ENCODE measurements at regions not wholly inside any gene's neighbourhood (a gene's known extent, or its start where the extent isn't known, plus 50 kb on each side); places are given as distances from the start of the nearest gene placed in this dataset.
"Not testable (repeated sequence)": the region's sequence is repeated elsewhere in the genome, so short reads cannot be mapped to it uniquely, and the experiment has no call there.

DNA sequence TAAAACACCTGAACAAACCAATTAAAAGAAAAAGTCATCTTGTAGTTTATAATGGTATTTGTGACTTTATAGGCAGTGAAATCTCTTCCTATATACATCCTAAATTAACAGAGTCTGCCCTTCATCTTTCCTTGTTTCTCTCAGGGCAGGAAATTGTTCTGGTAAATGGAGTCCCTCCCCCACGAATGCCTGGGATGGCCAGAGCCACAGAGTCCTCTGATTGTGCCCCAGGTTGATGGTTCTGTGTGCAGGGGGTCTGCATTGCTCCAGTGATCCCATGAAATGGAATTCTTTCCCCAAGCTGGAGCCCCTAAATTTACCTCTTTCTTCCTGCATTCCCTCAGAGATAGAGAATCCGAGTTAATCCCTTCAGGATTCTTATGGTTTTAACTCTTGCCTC is 155.5 kb downstream of the MTX2 start:
- DNase-seq (ENCODE audit: low read depth): no peak

GRCh38 chr2:176427549-176427948 is 158.3 kb downstream of the MTX2 start:
- DNase-seq (ENCODE audit: low read depth): no peak

DNA sequence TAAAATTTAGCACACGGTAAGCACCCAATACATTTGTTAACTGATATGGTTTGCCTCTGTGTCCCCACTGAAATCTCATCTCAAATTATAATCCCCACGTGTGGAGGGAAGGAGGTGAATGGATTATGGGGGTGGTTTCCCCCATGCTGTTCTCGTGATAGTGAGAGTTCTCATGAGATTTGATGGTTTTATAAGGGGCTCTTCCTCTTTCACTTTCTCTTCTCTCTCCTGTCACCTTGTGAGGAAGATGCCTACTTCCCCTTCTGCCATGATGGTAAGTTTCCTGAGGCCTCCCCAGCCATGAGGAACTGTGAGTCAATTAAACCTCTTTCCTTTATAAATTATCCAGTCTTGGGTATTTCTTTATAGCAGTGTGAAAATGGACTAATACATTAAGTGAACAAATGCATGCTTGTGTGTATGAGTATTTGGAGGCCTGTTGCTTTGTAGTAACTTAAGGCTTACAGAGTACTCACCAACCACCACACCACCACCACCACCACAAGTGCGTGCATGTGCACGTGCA is 159.8 kb downstream of the MTX2 start:
- DNase-seq (ENCODE audit: low read depth): not testable (repeated sequence)

DNA sequence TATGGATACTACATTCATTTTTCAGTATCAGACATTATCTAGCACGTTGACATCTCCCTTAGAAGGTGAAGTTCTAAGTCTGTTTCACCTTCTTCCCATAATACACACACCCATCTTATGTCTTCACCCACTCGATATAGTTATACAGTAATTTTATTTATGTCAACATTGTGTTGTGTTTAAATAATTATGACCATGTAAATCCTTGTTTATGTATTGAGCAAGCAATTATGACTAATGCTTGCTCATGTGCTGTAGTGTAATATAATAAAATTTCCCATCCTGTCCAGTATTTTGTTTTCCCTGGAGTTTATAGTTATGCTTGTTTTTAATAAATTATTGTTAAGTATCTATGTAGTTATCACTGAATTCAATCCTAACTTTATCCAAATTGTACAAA is 163.2 kb downstream of the MTX2 start:
- DNase-seq (ENCODE audit: low read depth): no peak

DNA sequence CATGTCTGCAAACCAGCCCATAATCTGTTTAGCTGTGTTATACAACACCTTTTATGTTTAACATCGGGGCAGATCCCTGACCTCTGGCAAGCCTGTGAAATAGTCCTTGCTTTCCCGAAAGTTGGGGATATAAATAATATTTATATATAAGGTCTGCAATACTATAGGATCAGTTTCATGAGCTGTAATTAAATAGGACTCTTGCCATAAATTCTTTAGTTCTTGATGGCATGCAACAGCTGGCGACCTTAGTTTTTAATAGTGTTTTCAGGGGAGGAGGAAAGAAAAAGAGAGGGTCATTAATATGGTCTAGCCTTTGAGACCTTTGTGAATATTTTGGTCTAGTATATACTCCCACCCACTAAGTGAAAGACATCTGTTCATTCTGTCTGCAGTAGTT is 166.5 kb downstream of the MTX2 start:
- no peak for DNase-seq (ENCODE audit: low read depth)

- DNase-seq (ENCODE audit: low read depth): no peak
Observed at GRCh38 chr2:176443946-176444345, 174.7 kb downstream of the MTX2 start.

- DNase-seq (ENCODE audit: low read depth): no peak
Observed at GRCh38 chr2:176445956-176446355, 176.7 kb downstream of the MTX2 start.

GRCh38 chr2:176446718-176447414 is 177.6 kb downstream of the MTX2 start:
- DNase-seq (ENCODE audit: low read depth): no peak

DNA sequence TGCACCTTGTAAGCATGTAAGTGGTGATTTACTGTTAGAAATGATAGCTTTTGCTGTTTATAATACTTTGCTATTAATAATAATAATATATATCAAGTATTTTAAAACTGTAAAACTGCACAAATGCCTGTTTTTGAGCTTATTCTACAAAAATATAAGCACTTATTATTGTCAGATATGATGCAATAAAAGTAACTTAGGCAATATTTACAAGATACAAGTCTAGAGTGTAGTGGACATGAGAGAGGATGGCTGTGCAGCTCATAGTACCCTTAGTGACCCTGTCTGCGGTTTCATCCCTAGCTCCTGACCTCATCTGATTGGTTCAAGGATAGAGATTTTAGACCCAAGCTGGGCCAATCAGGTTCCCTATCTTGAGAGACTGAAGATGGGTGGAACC is 178.4 kb downstream of the MTX2 start:
- DNase-seq (ENCODE audit: low read depth): no peak

GRCh38 chr2:176449852-176450251 is 180.6 kb downstream of the MTX2 start:
- DNase-seq (ENCODE audit: low read depth): no peak

GRCh38 chr2:176453784-176454183 is 184.5 kb downstream of the MTX2 start:
- DNase-seq (ENCODE audit: low read depth): no peak

- peak; percentile 86 for DNase-seq (ENCODE audit: low read depth)
Observed at GRCh38 chr2:176454893-176455815, 185.9 kb downstream of the MTX2 start.

- no peak for DNase-seq (ENCODE audit: low read depth)
Observed at GRCh38 chr2:176455816-176456291, 186.6 kb downstream of the MTX2 start.

DNA sequence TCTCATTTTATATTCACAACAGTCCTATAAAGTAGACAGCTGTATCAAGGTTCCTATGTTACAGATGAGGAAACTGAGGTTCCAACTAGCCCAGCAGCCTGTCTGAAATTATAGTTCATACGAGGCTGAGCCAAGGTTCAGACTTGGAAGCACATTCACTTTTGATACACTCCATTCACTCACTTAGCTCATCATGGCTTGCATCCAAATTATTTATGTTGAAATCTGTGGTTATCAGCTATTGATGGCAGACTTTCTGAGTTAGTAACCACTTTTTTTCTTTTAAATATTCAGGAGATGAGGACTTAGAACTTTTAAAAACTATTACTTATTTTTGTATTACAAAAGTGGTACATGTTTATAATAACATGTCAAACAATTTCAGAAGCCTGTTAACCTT is 188.2 kb downstream of the MTX2 start:
- no peak for DNase-seq (ENCODE audit: low read depth)

DNA sequence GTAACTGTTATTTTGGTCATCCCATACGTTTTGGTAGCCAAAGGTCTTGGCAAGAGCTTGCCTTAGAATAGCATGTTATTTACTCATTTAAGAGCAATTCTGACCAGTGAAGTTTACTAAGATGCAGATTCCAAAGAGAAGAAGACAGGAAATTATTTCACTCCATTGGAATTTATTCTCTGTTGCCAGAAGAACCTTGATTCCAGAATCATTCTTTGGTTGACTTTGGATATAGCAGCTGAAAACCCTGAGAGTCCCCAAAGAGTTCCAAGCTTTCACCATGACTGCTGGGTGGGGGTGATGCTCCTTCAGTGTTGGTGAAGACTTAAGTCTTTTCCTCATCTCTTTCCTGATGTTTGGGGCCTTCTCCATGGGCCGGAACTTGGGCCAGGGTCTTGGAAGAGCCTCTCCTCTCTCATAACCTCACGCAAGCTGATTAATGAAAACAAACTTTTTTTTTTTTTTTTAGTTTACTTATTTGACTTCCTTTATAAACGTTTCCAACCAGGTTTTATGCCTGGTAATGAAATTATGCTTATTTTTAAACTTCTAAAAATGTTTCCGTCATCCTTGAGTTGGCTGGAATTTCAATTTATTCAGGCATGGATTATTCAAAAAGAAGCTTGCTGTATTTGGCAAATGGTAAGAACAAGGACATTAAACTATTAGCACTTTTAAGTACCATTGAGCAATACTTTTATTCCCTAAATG is 192.0 kb downstream of the MTX2 start:
- DNase-seq (ENCODE audit: low read depth): no peak

- no peak for DNase-seq (ENCODE audit: low read depth)
Observed at GRCh38 chr2:176461809-176462670, 192.8 kb downstream of the MTX2 start.

DNA sequence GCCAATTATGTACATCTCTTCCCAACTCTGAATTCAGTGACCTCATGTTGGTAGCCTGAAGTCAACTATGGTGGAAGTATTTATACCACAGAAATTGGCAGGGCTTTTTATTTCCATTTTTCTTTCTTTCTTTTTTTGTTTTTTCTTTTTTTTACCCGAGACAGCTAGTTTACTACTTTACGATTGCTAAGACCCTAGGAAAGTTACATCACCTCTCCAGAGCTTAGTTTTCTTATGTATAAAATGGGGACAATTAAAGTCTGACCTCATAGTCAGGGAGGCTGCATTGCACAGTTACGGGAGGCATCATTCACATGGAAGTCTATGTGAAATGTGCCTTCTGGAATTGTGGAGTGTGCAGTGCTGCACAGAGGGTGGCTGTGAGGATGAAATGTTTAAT is 194.3 kb downstream of the MTX2 start:
- DNase-seq (ENCODE audit: low read depth): no peak

DNA sequence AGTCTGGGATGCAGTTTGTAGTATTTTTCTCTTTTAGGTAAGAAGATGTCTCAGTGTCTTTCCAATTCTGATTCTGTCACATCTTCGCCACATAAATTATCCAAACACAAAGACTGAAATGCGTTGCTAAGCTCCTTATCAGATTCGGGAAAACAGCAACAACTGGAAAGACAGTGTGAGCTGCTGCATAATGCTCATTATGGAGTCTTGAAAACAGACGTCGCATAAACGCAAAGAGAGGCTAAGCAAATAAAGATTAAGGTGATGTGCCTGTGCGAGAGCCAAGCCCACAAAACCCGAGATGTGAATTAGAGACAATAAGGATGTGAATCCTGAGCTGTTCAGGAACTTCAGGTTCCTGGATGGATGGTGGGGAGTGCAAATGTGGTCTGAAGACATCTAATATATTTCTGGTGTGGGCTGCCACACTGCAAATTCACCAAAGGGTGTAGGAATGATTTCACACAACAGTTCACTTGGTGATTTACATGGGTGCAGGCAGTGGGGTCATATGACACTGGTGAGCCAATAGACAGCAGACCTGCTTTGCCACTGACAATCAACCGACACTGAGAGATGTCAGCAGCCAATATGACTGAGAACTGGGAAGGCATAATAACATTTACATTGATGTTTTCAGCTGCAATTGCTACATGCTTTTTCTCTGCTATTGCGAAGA is 195.8 kb downstream of the MTX2 start:
- no peak for DNase-seq (ENCODE audit: low read depth)

DNA sequence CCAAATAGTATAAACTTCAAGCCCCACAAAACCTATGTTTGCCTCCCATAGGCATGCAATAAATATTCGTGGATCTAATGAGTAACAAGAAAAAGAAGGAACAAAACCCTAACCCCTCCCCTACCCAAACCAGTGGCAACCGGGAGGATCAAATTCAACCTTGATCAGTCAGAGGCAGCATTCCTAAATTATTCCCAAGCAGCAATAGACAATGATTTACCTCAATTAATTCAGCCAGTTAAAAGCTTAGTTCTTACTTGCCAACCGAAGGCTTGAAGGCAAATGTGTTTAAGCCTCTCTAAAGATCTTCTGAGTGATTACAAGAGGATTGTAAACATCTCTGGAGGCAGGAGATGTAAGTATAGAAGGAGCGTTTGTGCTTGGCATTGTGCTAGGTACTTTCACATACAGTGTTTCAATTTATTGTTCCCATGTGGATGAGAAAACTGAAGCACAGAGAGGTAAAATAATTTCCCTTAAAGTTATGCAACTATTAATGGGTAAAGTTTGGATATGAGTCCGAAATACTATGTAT is 197.7 kb downstream of the MTX2 start:
- DNase-seq (ENCODE audit: low read depth): no peak

GRCh38 chr2:176467595-176467994 is 198.4 kb downstream of the MTX2 start:
- no peak for DNase-seq (ENCODE audit: low read depth)

All from stimulated activated CD8-positive, alpha-beta memory T cell treated with anti-CD3 and anti-CD28 coated beads, Interleukin-7, amount 100 ng/mL, for 24 hours (primary cell).